H9 (cell line): ENCODE measurements at regions not wholly inside any gene's neighbourhood (a gene's known extent, or its start where the extent isn't known, plus 50 kb on each side); places are given as distances from the start of the nearest gene placed in this dataset.

Experiments used
- DNase-seq: peaks from one replicate; pipeline ENCODE4 v3.0.0-alpha.2; 2017
- H2AFZ ChIP-seq: one replicate; pipeline ENCODE4 v1.6.1; 2013; ENCODE audit warnings: mild to moderate bottlenecking, low read length, control low read depth, moderate library complexity
- H2AK5ac ChIP-seq: 2 replicates; pipeline ENCODE4 v1.6.1; 2013; ENCODE audit warnings: low read length, control low read depth, mixed read lengths; ENCODE audit not compliant: insufficient read length
- H2BK120ac ChIP-seq: one replicate; pipeline ENCODE4 v1.6.1; 2013; ENCODE audit warnings: low read depth, mild to moderate bottlenecking, low read length, control low read depth, inconsistent platforms; ENCODE audit not compliant: poor library complexity, severe bottlenecking
- H2BK12ac ChIP-seq: 2 replicates; pipeline ENCODE4 v1.6.1; 2013; ENCODE audit warnings: low read length, control low read depth, mixed read lengths, low read depth; ENCODE audit not compliant: insufficient read length
- H2BK15ac ChIP-seq: 2 replicates; pipeline ENCODE4 v1.6.1; 2013; ENCODE audit warnings: low read depth, low read length, control low read depth
- H2BK20ac ChIP-seq: one replicate; pipeline ENCODE4 v1.6.1; 2013; ENCODE audit warnings: low read depth, mild to moderate bottlenecking, low read length, control low read depth, inconsistent platforms; ENCODE audit not compliant: poor library complexity, severe bottlenecking
- H2BK5ac ChIP-seq: 2 replicates; pipeline ENCODE4 v1.6.1; 2013; ENCODE audit warnings: low read length, control low read depth, mixed read lengths; ENCODE audit not compliant: insufficient read length
- H3K14ac ChIP-seq: 2 replicates; pipeline ENCODE4 v1.6.1; 2013; ENCODE audit warnings: low read length, control low read depth; ENCODE audit not compliant: insufficient read depth
- H3K18ac ChIP-seq: 2 replicates; pipeline ENCODE4 v1.6.1; 2013; ENCODE audit warnings: low read depth, mild to moderate bottlenecking, mixed read lengths, low read length, control low read depth; ENCODE audit not compliant: insufficient read length
- H3K23ac ChIP-seq: 2 replicates; pipeline ENCODE4 v1.6.1; 2013; ENCODE audit warnings: low read length, control low read depth, mixed read lengths, low read depth; ENCODE audit not compliant: insufficient read length
- H3K23me2 ChIP-seq: 2 replicates; pipeline ENCODE4 v1.6.1; 2013; ENCODE audit warnings: low read depth, mild to moderate bottlenecking, mixed read lengths, low read length, control low read depth; ENCODE audit not compliant: insufficient read length, poor library complexity, severe bottlenecking
- H3K27ac ChIP-seq: 2 replicates; pipeline ENCODE4 v1.5.1; 2013; ENCODE audit warnings: low read length, control low read depth, mixed read lengths, low read depth; ENCODE audit not compliant: insufficient read length
- H3K27me3 ChIP-seq: 2 replicates; pipeline ENCODE4 v1.6.1; 2013; ENCODE audit warnings: low read length, control low read depth, inconsistent platforms; ENCODE audit not compliant: insufficient read depth
- H3K4ac ChIP-seq: 2 replicates; pipeline ENCODE4 v1.6.1; 2013; ENCODE audit warnings: low read depth, mild to moderate bottlenecking, control low read depth, inconsistent platforms, low read length, moderate library complexity
- H3K4me1 ChIP-seq: 2 replicates; pipeline ENCODE4 v1.6.1; 2013; ENCODE audit warnings: low read length, control low read depth, inconsistent platforms; ENCODE audit not compliant: insufficient read depth
- H3K4me2 ChIP-seq: 2 replicates; pipeline ENCODE4 v1.6.1; 2013; ENCODE audit warnings: low read length, control low read depth, mixed read lengths; ENCODE audit not compliant: insufficient read length, insufficient read depth
- H3K56ac ChIP-seq: 2 replicates; pipeline ENCODE4 v1.6.1; 2013; ENCODE audit warnings: low read depth, mild to moderate bottlenecking, mixed read lengths, low read length, control low read depth; ENCODE audit not compliant: insufficient read length
- H3K79me1 ChIP-seq: 2 replicates; pipeline ENCODE4 v1.6.1; 2013; ENCODE audit warnings: low read depth, mild to moderate bottlenecking, moderate library complexity, low read length, control low read depth, inconsistent platforms; ENCODE audit not compliant: insufficient read depth, poor library complexity, severe bottlenecking
- H3K79me2 ChIP-seq: 2 replicates; pipeline ENCODE4 v1.6.1; 2013; ENCODE audit warnings: low read length, control low read depth, inconsistent platforms; ENCODE audit not compliant: insufficient read depth
- H3K9ac ChIP-seq: 2 replicates; pipeline ENCODE4 v1.6.1; 2013; ENCODE audit warnings: low read length, control low read depth, mixed read lengths; ENCODE audit not compliant: insufficient read length; ENCODE audit errors: extremely low read depth
- H3K9me3 ChIP-seq: one replicate; pipeline ENCODE4 v1.6.1; 2013; ENCODE audit warnings: low read depth, low read length, inconsistent platforms; ENCODE audit not compliant: control insufficient read depth
- H3T11ph ChIP-seq: one replicate; pipeline ENCODE4 v1.6.1; 2013; ENCODE audit warnings: mild to moderate bottlenecking, low read length, control low read depth, inconsistent platforms
- H4K20me1 ChIP-seq: one replicate; pipeline ENCODE4 v1.6.1; 2013; ENCODE audit not compliant: control insufficient read depth, insufficient read length, insufficient read depth
- H4K5ac ChIP-seq: 2 replicates; pipeline ENCODE4 v1.6.1; 2013; ENCODE audit warnings: low read depth, mild to moderate bottlenecking, mixed read lengths, low read length, control low read depth; ENCODE audit not compliant: insufficient read length
- H4K8ac ChIP-seq: replicated peaks from 2 replicates; pipeline ENCODE4 v1.6.1; 2013; ENCODE audit warnings: low read length, control low read depth, mixed read lengths, low read depth; ENCODE audit not compliant: insufficient read length
- H4K91ac ChIP-seq: 2 replicates; pipeline ENCODE4 v1.6.1; 2013; ENCODE audit warnings: low read depth, mild to moderate bottlenecking, moderate library complexity, mixed read lengths, low read length, control low read depth; ENCODE audit not compliant: insufficient read length
- H3K27ac Mint-ChIP-seq, 3 experiments: 2 replicates in 2 of 3; 3 replicates in 1 of 3; pipeline ENCODE4 v1.8.0; 2020 to 2021; ENCODE audit warnings: mixed read lengths in 3 of 3, mild to moderate bottlenecking in 1 of 3, moderate library complexity in 1 of 3
- H3K27me3 Mint-ChIP-seq: 2 replicates; pipeline ENCODE4 v1.8.0; 2021; ENCODE audit warnings: low read depth, mild to moderate bottlenecking, moderate library complexity, mixed read lengths
- H3K36me3 Mint-ChIP-seq, 3 experiments: 2 replicates in 2 of 3; 3 replicates in 1 of 3; pipeline ENCODE4 v1.8.0; 2020 to 2021; ENCODE audit warnings: low read depth in 3 of 3, mixed read lengths in 3 of 3; ENCODE audit not compliant: insufficient read depth in 1 of 3
- H3K4me1 Mint-ChIP-seq, 2 experiments: 2 replicates each; pipeline ENCODE4 v1.8.0; 2020; ENCODE audit warnings: mixed read lengths in 2 of 2
- H3K4me3 Mint-ChIP-seq, 2 experiments: 2 replicates in 1 of 2; 3 replicates in 1 of 2; pipeline ENCODE4 v1.8.0; 2020 to 2021; ENCODE audit warnings: mild to moderate bottlenecking in 2 of 2, mixed read lengths in 2 of 2, moderate library complexity in 1 of 2
- H3K9me3 Mint-ChIP-seq, 2 experiments: 2 replicates in 1 of 2; 3 replicates in 1 of 2; pipeline ENCODE4 v1.8.0; 2020; ENCODE audit warnings: mild to moderate bottlenecking in 2 of 2, mixed read lengths in 2 of 2, moderate library complexity in 1 of 2
- WGBS: extraction: QIAGEN DNeasy Blood & Tissue Kit; methylation state at CpG from one replicate; pipeline ENCODE4 v1.1.7; 2013; ENCODE audit warnings: missing lambda C conversion rate, low lambda C conversion rate, mixed read lengths; ENCODE audit not compliant: insufficient read length; ENCODE audit errors: extremely low coverage; 5-methylcytosine and 5-hydroxymethylcytosine counted together
- TF ChIP-seq, protein P1 (sequence below): fragments of 200-600 bp; sonication (generic); conservative IDR thresholded peaks from 3 replicates; pipeline ENCODE4 v1.8.0; 2021; ENCODE audit warnings: antibody characterized with exemption, mild to moderate bottlenecking

GRCh38 chr7:25520017-25520416 lies 291.7 kb upstream of the NPVF start:
- Histone ChIP-seq H3K23me2 (no peaks in the 10 kb centered on the region), H3K4me1 (no peaks in the 10 kb centered on the region; the same call in 1 of the 2 replicates), H3K56ac (no peak overlapping the region), H4K20me1 (no peaks in the 10 kb centered on the region), H4K5ac (no peak overlapping the region), H3K4me2 (no peak overlapping the region), H3K79me1 (no peaks in the 10 kb centered on the region), H3K27ac (no peak overlapping the region), H2BK15ac (no peak overlapping the region), H2BK12ac (no peak overlapping the region), H3K27me3 (no peaks in the 10 kb centered on the region), H3K23ac (no peak overlapping the region), H4K8ac (no peak overlapping the region), H2AFZ (no peak overlapping the region), H3K14ac (no peak overlapping the region), H2AK5ac (no peak overlapping the region), H2BK120ac (no peak overlapping the region), H3K79me2 (no peaks in the 10 kb centered on the region), H3K9ac (no peak overlapping the region), H3T11ph (no peak overlapping the region), H4K91ac (no peak overlapping the region), H2BK5ac (no peak overlapping the region), H2BK20ac (no peak overlapping the region), H3K9me3 (no peaks in the 10 kb centered on the region), H3K18ac (no peak overlapping the region), H3K4ac (no peak overlapping the region)
- no peak for DNase-seq
- Mint-ChIP-seq H3K27me3 (no peaks in the 10 kb centered on the region; the same call in none of the 2 replicates), H3K9me3 (no peaks in the 10 kb centered on the region; a peak in 2 of 5 replicates), H3K4me3 (no peak overlapping the region), H3K4me1 (peaks cover 7 to 9% of the 10 kb centered on the region in 2 experiments; a peak in 3 of 4 replicates), H3K36me3 (no peaks in the 10 kb centered on the region), H3K27ac (no peak overlapping the region)
- WGBS: no CpG with 5 or more reads among the region's 5 CpGs
- TF ChIP-seq, protein P1, sequence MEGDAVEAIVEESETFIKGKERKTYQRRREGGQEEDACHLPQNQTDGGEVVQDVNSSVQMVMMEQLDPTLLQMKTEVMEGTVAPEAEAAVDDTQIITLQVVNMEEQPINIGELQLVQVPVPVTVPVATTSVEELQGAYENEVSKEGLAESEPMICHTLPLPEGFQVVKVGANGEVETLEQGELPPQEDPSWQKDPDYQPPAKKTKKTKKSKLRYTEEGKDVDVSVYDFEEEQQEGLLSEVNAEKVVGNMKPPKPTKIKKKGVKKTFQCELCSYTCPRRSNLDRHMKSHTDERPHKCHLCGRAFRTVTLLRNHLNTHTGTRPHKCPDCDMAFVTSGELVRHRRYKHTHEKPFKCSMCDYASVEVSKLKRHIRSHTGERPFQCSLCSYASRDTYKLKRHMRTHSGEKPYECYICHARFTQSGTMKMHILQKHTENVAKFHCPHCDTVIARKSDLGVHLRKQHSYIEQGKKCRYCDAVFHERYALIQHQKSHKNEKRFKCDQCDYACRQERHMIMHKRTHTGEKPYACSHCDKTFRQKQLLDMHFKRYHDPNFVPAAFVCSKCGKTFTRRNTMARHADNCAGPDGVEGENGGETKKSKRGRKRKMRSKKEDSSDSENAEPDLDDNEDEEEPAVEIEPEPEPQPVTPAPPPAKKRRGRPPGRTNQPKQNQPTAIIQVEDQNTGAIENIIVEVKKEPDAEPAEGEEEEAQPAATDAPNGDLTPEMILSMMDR: no peak
